Islet of Langerhans (tissue), 1 donor: ENCODE measurements at regions not wholly inside any gene's neighbourhood (a gene's known extent, or its start where the extent isn't known, plus 50 kb on each side); places are given as distances from the start of the nearest gene placed in this dataset.
"Not testable (repeated sequence)": the region's sequence is repeated elsewhere in the genome, so short reads cannot be mapped to it uniquely, and the experiment has no call there.

Source experiments
- FAIRE-seq: peaks from one replicate; lab custom pipeline; 2011; peaks lifted over from hg19 to GRCh38; lab: Jason Lieb, UNC

DNA sequence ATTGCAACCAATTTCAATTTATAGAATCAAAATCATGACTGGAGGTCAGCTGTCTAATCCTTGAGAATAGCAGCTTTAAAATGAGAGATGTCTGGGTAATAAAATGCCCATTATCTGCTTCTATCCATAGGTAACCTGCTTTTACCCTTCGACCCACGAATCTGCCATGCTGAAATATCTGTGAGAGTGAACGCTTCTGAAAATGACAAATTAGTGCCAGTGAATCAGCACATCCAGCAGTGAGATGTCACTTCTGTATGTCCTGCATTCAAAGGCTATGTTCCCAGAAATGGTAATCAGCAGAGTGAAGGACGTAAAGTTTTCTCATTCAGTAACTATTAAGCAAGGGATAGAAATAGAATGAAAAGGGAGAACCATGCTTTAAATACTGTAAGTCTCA lies 532.4 kb upstream of the ITGA1 start:
- FAIRE-seq, result no peak

DNA sequence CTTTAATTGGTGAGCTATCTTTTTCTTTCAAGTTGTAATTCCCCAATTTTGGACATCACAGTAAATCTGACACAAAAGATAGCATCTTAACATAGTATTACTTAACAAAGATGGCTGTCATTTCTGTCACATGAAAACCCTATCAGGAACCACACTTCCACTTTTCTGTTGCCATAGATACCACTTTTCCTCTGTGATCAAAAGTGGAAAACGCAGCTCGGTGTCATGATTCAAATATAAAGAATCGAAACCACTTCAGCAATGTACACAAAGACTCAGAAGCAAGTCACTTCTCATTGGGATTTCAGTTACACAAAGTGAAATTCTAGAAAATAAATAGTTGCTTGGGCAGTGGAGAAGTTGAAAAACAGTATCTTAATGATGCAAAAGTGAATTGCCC lies 524.9 kb upstream of the ITGA1 start:
- FAIRE-seq, result peak; percentile 95

DNA sequence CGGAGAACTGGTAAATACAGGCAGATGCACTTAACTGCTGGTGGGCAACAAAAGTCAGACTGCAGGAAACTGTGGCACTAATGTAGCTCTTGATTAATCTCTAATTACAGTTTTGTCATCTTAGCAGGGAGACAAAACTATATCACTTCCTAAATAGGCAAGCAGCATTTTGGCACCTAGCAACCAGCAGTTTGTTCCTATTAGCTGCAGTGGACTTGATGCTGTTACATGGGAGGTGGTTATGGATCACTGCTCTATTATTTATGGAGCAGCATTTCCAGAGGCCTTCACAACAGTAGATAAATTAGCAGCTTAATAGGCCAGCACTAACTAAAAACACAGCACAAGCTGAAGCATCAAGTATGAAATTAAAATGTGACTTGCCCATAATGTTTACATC lies 518.3 kb upstream of the ITGA1 start:
- FAIRE-seq, result peak; percentile 100

DNA sequence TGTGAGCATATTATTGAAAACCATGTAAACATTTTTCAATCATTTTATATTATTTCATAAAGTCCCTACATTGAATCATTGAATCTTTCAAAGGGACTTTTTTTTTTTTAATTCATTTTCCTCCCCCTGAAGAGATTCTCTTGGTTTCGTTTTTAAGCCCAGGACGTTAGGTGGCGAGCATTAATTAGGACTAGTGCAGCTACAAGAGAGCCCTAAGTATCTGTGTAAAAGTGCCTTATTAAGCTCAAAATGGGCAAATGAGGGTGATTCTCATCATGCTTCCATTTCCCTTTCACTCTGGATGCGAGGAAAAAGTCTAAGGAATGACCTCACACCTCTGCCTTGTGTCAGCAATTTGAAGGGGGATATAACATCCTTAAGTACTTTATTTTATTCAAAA lies 517.9 kb upstream of the ITGA1 start:
- FAIRE-seq, result no peak

DNA sequence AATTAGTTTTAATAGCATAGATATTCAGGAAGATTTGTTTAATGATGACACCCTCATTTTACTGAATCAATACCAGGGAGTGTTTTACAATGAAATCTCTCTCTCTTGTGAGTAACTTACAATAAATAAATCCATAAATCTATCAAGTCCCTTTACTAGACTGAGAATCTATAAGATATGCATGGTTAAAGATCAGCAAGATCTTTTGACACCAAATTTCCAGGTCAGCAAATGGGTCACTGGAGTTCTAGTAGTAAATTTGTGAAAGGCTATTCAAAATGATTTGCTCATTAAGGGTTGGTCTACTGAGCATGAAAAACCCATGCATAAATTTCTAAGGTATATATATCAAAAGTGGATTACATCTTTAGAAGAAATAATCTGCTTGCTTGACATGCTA lies 512.1 kb upstream of the ITGA1 start:
- no peak for FAIRE-seq

DNA sequence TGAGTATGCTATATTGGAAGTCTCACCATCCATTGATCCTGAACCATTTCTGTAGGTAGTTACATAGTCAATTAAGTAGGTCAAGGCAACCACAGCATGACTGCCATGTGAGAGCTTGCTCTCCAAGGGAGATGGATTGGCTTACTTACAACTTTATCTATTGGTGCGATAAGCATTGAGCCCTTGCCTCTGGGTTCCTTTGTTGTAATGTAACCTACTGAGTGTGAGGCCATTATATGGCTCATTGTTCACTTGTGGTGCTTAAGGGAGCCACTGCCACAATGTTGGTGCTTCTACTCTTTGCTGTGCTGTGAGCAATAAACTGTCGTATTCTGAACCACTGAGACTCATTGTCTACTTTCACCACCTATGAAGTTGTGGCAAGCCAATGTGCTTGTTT lies 510.6 kb upstream of the ITGA1 start:
- FAIRE-seq, result no peak

DNA sequence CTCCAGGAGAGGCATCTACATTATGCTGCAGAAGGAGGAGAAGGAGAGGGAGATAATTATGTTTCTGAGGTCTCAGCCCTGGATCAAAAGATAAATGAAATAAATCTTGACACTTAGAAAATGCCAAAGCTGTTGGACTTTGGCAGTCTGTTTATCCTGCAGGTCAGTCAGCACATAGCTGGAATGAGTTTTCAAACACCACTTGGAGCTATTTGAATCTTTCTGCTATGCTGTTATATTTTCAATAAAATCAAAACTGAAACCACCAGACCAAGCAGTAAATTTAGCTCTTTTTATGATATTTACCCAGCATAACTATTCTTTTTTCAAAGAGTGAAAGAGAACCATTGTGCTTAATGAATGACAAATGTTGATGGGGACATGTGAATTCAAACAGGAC lies 505.1 kb upstream of the ITGA1 start:
- no peak for FAIRE-seq

DNA sequence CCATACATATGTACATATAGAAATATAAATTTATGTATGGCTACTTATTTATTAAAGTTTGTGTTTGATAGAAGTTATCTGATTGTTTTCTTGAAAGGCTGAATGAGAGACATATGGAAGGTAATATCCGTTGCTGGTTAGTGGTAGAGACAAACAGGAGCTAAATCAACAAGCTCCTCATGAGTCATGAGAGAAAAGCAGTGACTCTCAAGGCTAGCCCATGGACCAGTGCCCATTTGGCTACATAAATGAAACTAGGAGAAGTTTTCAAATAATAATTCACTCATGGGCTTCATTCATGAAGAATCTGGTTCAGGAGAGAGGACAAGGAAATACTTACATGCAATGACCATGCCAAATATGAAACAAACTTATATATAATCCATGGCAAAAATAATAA lies 504.5 kb upstream of the ITGA1 start:
- FAIRE-seq, result peak; percentile 97

DNA sequence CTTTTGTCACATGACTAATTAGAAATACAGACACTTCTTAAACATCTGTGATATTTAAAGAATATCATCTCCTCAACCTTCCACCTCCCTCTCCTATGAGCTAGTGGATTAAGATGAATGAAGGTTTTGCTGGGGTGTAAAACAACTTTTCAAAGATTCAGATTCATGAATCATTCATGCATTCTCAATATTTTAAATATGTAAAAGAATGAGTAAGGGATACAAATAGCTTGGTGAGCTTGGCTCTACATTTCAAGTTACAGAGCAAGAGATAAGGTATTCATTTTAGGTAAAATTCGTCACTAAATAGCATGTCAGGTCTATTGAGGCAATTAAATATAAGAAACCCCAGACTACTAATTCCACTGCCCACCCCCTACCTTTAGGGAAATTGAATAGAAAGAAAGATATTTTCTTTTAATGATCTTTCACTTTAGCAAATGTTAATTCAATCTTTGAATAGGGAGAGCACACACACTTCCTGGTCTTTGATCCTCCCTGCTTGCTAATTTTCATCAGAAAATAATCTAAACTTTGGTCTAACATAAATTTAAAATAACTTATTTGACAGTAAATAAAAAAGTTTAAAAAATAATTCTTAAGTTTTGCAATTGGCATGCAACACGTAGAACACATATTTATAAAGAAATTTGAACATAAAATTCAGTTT lies 486.9 kb upstream of the ITGA1 start:
- peak; percentile 33 for FAIRE-seq

DNA sequence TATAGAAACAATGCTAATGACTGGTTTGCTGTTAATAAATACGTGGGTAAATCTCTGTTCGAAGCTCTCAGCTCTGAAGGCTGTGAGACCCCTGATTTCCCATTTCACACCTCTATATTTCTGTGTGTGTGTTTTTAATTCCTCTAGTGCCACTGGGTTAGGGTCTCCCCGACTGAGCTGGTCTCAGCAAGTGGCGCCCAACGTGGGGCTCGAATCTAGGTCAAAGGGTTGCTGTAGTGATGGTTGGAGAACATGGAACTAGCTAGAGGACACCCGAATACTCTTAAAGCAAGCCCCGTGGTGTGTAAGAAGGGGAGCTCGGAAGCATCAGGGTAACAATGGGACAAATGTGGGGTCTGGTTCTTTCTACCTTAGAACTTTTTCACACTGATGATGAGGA lies 482.9 kb upstream of the ITGA1 start:
- not testable (repeated sequence) for FAIRE-seq

DNA sequence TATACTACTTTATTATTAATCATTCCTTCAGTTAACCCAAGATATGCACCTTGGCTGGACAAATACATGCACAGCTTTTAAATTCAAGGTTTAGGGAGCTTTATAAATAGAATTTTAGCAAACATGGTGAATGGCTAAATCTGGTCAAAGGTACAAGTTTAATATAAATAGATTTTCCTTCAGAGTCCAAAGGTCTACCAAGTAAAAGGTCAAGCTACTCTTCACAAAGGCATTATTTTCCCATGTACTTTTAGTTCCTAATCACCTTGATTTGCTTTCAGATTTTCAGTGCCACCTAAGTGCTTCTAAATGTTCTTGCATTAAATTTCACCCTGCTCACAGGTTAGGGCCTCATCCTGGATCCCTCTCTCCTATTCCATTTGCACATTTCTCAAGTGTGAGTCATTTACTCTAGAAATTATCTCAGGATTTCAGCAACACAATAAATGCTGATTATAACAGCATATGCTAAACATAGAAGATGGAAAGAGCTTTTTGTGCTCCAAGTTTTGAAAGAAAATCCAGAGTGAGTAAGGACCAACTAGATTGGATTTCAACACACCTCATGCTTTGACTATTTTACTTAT lies 459.4 kb upstream of the ITGA1 start:
- FAIRE-seq, result no peak

DNA sequence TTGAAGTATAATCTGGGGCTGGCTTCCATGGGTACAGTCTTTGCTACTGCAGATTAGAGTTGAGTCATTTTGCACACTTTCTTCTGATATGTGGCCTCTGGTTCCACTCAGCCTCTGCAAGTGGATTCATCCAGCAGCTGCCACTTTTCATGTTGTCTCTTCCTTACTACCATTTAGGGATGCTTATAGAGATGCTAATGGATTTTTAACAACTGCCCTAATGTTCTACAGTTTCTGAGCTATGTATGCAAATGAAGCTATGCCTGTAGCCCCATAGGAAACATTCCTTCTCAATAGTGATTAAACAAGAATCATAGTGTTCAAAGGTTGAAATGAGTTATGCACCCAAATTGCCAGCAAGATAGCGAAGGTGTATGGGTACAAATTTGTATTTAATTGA lies 456.0 kb upstream of the ITGA1 start:
- no peak for FAIRE-seq

DNA sequence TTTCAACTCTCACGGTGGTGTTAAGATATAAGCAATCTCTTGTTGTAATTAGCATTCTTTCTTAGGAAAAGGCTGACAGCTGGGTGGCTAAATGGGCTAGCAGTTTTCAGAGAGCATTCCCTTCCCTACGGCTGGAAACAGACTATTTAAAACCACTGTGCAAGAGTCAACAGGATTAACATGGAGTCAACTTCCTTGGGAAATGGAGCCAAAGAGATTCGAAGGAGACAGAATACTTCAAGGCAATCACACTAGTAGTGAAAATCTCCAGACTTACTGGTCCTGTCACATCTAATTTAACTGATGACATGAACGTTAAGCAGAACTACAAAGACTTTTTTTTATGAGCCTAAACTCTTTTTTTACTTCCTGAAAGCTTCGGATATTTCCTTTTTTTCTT lies 453.3 kb upstream of the ITGA1 start:
- peak; percentile 76 for FAIRE-seq

DNA sequence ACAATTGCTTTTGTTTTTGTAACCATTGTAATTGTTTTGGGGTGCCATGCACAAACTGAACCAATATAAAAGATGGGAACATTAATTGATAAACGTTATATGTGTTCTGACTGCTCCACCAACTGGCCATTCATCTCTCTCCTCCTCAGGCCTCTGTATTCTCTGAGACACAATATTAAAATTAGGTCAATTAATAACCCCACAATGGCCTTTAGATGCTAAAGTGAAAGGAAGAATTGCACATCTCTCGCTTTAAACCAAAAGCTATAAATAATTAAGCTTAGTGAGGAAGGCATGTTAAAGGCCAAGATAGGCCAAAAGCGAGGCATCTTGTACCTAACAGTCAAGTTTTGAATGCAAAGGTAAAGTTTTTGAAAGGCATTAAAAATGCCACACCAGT lies 448.4 kb upstream of the ITGA1 start:
- FAIRE-seq, result peak; percentile 76

DNA sequence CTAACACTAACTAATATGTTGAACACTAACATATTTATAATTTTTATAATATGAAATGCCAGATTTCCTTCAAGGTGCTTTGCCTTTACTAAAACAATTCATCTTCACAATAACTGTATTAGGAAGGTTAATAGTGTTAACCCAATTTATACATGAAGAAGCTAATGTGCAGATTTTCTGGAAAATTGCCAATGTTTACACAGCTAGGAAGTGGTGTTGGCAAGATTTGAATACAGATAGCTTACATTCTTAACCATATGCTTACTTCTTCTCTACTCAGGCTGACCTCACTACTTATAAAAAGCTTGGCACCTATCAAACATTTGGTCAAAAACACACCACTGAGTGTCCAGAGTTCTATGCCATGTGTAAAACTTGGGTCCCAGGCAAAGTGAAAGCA lies 445.4 kb upstream of the ITGA1 start:
- FAIRE-seq, result peak; percentile 90

DNA sequence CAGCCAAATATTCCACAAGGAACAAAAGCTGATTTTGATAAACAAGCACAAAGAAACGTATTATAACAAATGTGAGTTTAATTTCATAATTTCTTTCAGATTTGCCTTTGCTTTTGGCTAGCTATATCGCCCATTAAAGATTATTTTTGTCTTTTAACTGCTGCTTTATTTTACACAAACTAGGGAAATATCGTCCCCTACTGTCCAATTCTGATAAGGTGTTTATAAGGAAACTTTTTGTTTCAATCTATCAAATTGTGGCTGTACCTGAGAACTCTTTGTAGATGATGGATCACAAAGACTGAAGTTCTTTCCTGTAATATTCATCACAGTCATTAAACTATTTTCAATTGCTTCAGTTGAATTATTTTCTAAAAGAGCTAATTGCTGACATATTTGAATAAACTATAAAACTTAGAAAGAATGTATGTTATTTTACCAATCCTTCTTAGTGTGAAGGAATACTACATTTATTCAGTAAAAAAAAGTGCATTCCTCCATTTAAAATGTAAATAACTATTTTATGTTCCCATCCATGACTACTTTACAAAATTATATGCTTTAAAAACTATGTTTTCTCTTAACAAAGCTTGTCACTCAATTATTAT lies 431.3 kb upstream of the ITGA1 start:
- FAIRE-seq, result peak; percentile 98

DNA sequence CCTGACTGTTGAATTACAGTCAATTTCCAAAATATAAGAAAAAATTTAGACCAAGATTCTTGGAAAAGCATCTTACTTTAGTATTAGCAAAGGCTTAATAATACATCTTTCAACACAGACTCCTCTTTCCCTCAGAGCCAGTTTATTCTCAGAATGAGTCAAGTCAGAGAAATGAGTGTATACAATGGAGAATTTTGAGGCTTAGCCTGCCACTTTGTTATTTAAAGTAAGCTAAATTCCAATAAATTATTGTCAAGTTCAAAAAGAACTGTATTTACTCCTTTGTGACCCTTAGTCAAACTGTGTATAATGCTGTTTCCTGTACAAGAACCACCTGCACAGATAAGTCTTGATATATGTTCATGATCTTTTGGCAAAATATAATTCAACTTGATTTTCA lies 428.5 kb upstream of the ITGA1 start:
- no peak for FAIRE-seq

DNA sequence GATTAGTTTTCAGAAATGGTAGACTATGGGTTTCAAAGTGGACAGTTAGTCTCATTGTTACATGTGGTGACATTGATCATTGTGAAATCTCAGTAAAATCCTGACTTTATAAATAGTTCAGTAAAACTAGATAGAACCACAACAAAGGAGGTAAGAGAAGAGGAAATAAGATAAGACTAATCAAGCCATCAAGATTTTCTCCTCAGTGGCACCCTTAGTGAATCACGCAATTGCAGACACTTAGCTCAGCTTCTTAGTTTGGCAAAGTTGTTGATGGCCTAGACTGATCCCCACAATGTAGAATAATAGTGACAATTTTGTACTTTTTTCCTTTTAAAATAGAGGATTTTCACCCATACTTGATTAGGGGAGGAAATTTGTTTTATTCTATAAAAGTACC lies 426.7 kb upstream of the ITGA1 start:
- no peak for FAIRE-seq

DNA sequence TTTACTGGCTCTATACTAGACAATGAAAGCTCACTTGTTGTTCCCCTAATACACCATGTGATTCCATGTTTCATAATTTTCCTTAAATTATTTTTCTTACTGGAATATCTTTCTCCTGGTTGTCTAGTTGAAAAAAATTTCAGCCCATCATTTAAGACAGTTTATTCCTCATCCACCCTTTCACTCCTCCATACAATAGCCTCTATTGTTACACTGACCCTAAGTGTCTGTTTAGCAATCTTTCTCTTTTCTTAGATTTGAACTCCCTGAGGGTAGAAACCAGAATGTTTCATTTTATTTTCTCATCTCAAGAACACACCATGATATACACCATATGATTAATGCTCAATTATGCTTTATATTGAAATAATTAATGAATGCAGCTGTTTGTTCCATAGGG lies 413.4 kb upstream of the ITGA1 start:
- no peak for FAIRE-seq

DNA sequence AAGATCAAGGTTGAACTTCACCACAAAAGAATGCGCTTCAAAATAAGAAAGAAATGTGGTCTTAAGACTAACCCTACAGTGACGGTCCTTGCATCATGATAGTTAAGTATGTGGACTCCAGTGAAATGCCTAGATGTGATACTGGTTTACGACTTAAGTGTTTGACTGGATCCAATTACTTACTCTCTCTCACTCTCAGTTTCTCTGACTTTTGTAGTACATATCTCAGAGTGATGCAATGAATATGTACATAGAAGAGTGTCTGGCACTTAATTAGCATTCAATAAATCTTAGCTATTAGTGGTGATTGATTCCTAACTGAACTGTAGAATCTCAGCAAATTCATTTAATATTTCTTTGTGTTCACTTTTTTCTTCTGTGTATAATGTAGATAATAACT lies 411.7 kb upstream of the ITGA1 start:
- no peak for FAIRE-seq

DNA sequence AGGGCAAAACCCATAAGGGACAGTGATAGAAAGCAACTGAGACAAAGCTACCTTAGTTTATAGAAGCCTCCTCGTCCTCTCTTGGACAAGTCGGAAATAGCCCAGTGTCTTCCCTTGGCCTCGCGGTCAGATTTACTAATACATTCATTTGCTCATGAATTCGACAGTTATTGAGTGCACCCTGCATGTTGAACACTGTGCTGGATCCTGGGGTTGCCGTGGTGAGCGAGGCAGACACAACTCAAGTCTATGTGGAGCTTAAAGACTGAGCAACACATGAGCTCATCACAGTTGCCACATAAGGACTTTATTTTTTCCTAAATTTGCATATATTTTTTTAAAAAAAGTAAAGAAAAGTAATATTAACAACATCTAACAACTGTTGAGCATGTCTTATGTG lies 411.1 kb upstream of the ITGA1 start:
- no peak for FAIRE-seq

DNA sequence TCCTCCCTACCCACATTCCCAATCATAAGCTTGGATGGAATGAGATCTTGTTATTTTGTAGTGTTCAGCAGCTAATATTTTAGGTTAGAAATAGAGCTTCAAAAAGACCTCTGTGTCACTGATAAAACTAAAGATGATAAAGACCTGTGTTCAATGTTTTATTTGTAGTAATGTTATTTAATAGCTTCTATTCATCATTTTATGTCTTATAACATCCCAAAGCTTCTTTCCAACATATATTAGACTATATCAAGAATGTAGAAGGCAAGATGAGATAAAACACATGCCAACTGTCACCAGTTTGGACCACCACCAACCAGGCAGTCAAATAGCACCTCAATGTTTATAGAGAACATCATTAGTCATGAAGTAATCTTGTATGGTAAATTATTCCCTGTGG lies 409.5 kb upstream of the ITGA1 start:
- no peak for FAIRE-seq

DNA sequence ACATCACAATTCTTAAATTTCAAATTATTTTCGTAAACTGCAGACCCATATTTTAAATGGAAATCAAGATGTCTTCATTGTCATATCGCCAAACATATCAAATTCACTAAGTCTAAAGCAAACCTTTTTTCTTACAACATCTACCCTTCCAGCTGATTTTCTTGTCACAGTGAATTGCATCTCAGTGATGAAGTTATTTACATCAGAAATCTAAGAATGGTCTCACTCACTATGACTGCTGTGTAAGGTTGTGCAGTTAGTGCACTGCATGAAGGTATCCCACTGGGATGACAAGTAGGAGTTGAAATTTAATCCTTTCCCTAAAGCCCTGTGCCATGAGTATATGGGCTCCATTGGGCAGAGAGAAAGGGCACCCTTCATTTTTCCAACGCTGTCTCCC lies 399.4 kb upstream of the ITGA1 start:
- FAIRE-seq, result no peak

DNA sequence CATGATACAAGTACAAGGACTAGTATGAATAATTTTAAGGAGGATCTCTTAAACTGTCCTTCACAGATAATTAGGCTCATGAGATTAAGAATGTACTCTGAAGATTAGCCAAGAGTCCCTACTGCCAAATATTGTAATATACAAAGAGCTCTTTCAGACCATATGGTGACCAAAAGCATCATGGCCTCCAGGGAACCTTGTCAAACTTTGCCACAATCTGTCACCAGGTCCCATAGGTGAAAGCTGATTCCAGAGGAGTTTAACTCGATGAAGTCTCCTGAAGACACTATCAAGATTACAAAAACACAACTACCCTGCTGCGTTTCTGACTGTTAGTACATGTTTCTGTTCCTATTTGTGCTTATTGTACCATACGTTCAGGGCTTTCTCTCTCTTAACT lies 395.4 kb upstream of the ITGA1 start:
- no peak for FAIRE-seq
